ENCODE measurements at regions not wholly inside any gene's neighbourhood (a gene's known extent, or its start where the extent isn't known, plus 50 kb on each side); places are given as distances from the start of the nearest gene placed in this dataset.

DNA sequence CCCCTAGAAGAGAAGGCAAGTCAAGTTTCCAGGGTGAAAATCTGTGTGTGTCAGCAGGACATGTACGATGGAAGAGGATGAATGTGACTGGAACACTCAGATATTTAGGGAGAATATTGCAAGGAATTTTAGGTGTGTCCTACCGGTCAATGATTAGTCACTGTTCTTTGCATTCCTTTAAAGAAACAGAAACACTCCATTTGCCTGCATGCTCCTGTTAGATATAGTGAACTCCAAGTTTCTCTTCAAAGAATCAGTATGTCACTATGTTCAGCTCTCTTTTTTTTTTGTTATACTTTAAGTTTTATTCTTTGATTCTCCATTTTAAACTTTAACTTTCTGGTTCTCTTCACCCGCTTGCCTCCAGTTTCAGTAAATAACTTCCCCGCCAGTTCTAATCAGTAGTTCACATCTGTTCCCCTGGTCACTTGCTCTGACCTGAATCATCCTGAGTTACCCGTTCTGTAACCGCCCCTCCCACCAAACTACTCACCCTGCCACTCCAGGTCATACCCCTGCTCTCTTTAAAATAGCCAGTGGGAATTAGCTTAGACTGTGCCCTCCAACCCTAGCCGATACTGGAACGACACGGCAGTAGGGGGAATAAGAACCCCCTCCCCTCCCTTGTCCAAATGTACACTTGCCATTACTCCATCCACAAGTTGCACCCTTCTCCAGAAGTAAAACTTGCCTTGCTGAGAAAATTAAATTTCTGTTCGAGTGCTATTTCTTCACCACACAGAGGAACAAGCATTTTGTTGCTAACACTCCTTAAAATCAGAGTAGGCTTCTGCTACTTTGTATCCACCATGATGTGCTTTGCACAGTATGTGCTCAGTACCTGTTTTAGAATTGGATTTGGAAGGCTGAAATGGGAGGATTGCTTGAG, 268.4 kb downstream of the METTL4 start:
- TF ChIP-seq, protein P1, sequence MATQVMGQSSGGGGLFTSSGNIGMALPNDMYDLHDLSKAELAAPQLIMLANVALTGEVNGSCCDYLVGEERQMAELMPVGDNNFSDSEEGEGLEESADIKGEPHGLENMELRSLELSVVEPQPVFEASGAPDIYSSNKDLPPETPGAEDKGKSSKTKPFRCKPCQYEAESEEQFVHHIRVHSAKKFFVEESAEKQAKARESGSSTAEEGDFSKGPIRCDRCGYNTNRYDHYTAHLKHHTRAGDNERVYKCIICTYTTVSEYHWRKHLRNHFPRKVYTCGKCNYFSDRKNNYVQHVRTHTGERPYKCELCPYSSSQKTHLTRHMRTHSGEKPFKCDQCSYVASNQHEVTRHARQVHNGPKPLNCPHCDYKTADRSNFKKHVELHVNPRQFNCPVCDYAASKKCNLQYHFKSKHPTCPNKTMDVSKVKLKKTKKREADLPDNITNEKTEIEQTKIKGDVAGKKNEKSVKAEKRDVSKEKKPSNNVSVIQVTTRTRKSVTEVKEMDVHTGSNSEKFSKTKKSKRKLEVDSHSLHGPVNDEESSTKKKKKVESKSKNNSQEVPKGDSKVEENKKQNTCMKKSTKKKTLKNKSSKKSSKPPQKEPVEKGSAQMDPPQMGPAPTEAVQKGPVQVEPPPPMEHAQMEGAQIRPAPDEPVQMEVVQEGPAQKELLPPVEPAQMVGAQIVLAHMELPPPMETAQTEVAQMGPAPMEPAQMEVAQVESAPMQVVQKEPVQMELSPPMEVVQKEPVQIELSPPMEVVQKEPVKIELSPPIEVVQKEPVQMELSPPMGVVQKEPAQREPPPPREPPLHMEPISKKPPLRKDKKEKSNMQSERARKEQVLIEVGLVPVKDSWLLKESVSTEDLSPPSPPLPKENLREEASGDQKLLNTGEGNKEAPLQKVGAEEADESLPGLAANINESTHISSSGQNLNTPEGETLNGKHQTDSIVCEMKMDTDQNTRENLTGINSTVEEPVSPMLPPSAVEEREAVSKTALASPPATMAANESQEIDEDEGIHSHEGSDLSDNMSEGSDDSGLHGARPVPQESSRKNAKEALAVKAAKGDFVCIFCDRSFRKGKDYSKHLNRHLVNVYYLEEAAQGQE (IDR thresholded peaks at IDR 0.05): no peak
- TF ChIP-seq SP1 (IDR thresholded peaks at IDR 0.05) (no peak), HNF4A (conservative IDR thresholded peaks at IDR 0.05) (no peak), FOXA1 (IDR thresholded peaks at IDR 0.05) (no peak), JUND (IDR thresholded peaks at IDR 0.05) (no peak), TAF1 (conservative IDR thresholded peaks at IDR 0.05) (no peak), NR2F2 (IDR thresholded peaks at IDR 0.05) (no peak), YY1 (IDR thresholded peaks at IDR 0.05) (no peak), RAD21 (IDR thresholded peaks at IDR 0.05) (no peak), HNF4G (IDR thresholded peaks at IDR 0.05) (no peak), RXRA (IDR thresholded peaks at IDR 0.05) (no peak), GABPA (IDR thresholded peaks at IDR 0.05 in 1 of 2, conservative IDR thresholded peaks at IDR 0.05 in 1 of 2) (no peak), FOXA2 (IDR thresholded peaks at IDR 0.05) (no peak), EGR1 (IDR thresholded peaks at IDR 0.05; ENCODE audit: low read depth in 2 of 2) (no peak)
- TF ChIP-seq, protein P2, sequence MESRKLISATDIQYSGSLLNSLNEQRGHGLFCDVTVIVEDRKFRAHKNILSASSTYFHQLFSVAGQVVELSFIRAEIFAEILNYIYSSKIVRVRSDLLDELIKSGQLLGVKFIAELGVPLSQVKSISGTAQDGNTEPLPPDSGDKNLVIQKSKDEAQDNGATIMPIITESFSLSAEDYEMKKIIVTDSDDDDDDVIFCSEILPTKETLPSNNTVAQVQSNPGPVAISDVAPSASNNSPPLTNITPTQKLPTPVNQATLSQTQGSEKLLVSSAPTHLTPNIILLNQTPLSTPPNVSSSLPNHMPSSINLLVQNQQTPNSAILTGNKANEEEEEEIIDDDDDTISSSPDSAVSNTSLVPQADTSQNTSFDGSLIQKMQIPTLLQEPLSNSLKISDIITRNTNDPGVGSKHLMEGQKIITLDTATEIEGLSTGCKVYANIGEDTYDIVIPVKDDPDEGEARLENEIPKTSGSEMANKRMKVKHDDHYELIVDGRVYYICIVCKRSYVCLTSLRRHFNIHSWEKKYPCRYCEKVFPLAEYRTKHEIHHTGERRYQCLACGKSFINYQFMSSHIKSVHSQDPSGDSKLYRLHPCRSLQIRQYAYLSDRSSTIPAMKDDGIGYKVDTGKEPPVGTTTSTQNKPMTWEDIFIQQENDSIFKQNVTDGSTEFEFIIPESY (IDR thresholded peaks at IDR 0.05): no peak
- TF ChIP-seq, protein P3, sequence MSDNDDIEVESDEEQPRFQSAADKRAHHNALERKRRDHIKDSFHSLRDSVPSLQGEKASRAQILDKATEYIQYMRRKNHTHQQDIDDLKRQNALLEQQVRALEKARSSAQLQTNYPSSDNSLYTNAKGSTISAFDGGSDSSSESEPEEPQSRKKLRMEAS (IDR thresholded peaks at IDR 0.05): no peak
- TF ChIP-seq, protein P4, sequence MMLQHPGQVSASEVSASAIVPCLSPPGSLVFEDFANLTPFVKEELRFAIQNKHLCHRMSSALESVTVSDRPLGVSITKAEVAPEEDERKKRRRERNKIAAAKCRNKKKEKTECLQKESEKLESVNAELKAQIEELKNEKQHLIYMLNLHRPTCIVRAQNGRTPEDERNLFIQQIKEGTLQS (IDR thresholded peaks at IDR 0.05): no peak
- TF ChIP-seq, protein P5, sequence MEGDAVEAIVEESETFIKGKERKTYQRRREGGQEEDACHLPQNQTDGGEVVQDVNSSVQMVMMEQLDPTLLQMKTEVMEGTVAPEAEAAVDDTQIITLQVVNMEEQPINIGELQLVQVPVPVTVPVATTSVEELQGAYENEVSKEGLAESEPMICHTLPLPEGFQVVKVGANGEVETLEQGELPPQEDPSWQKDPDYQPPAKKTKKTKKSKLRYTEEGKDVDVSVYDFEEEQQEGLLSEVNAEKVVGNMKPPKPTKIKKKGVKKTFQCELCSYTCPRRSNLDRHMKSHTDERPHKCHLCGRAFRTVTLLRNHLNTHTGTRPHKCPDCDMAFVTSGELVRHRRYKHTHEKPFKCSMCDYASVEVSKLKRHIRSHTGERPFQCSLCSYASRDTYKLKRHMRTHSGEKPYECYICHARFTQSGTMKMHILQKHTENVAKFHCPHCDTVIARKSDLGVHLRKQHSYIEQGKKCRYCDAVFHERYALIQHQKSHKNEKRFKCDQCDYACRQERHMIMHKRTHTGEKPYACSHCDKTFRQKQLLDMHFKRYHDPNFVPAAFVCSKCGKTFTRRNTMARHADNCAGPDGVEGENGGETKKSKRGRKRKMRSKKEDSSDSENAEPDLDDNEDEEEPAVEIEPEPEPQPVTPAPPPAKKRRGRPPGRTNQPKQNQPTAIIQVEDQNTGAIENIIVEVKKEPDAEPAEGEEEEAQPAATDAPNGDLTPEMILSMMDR (IDR thresholded peaks at IDR 0.05; ENCODE audit: low read depth, low read length, missing input control): no peak
- Histone ChIP-seq H3K4me3 (ENCODE audit: low read depth in 1 of 3, low read length in 3 of 3) (no peak overlapping the region), H3K27ac (ENCODE audit: low read depth in 1 of 2, low read length in 2 of 2) (no peak overlapping the region), H3K4me1 (ENCODE audit: control insufficient read depth in 4 of 4, insufficient read depth in 4 of 4, low read length in 3 of 4) (peaks cover 0 to 4% (median 2%) of the 10 kb centered on the region in 4 donors), H3K36me3 (ENCODE audit: control insufficient read depth in 4 of 4, insufficient read depth in 3 of 4, low read depth in 1 of 4, low read length in 3 of 4) (no peaks in the 10 kb centered on the region), H3K27me3 (ENCODE audit: control insufficient read depth in 4 of 4, insufficient read depth in 4 of 4, low read length in 3 of 4) (no peaks in the 10 kb centered on the region), H3K9ac (ENCODE audit: low read depth in 1 of 2, low read length in 2 of 2) (no peak overlapping the region), H3K9me3 (ENCODE audit: control insufficient read depth in 4 of 4, low read length in 3 of 4) (no peaks in the 10 kb centered on the region)
- WGBS: 24% methylated on average over 10 of the region's 10 CpGs
- DNase-seq (ENCODE audit: low spot score): no peak
